8988T (cell line): ENCODE measurements at regions not wholly inside any gene's neighbourhood (a gene's known extent, or its start where the extent isn't known, plus 50 kb on each side); places are given as distances from the start of the nearest gene placed in this dataset.

Experiments used
- DNase-seq: peaks from one replicate; pipeline ENCODE4 v3.0.0; 2011

DNA sequence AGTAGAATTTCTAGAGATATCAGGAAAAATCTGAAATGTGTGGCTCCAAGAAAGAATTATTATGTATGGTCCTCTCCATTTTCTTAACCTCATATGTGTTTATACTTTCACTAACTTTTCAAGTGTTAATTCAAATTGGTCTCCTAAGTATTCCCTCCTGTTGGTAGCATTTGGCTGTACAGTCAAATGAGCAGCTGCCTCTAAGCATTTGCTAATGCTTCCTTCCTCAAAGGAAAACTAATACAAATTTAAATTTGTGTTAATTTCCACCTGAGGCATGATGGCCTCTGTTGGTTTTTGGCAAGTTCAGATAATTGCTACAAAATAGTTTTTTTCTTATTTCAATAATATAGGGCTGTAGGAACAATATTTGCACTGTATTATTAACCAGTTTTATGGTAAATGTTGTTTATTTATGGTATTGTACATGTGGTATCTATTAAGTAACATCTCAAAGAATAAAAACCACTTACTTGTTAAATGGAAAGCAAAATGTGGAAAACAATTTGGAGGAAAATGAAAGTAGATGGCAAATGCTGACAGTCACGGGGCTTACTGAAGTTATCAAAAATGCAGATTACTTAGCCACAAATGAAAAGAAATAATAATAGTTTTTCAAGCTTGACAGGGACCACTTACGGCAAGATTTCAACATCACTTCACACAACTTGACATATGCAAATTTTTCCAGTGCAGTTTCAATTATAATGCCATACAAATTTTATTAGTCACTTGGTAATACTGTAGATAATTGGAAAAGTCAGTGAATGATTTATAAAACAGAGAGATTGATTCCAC is 299.3 kb upstream of the MEOX2 start:
- DNase-seq = no peak

DNA sequence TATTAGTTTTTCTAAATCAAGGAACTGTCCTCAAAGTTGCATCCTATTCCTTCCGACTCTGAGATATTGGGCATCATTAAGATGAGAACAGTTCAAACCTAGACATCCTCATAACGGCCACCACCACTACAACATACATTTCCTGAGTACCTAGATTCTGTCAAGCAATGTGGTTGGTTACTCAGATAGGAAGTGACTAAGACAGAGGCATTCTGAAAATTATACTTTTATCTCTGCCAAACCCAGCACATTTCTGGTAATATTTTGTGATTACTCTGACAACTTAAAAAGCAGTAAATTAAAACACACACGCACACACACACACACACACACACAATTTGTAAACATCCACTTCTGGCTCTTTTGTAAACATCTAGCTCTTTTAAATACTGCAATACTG is 291.2 kb upstream of the MEOX2 start:
- no peak for DNase-seq

DNA sequence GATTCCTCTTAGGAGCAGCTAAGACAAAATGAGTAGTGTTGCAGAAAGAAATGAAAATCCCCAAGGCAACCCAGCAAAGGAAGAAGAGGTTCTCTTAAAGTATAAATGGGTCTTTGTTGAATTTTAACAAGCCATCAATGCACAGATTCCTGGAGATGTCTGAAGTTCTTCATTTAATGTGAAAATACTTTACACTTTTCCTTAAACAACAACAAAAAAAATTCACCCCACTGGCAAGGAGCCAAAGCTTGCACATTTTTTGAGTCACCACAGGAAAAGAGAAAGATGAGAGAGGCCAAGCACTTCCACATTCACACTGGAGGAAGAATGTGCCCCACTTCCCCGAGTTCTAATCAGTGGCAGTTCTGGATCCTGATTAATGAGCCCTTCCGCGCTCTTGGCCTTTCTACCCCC is 286.4 kb upstream of the MEOX2 start:
- DNase-seq = no peak

DNA sequence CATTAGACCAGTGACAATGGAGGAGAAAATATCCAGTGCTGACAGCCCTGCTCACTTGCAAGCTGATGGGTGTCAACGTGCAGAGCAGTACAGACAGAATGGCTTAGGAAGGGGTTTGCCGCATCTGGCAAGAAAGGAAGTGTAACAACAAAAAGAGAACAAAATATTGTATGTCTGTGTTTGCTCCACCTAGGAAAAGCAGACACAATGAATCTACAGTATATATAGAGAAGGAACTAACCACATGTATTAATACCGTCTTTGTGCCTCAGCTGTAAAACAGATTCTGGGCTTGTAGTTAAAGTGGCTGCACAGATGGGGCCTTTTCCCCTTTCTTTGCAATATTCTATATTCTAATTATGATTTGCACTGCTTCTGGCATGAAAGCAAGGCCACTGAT is 281.1 kb upstream of the MEOX2 start:
- no peak for DNase-seq

DNA sequence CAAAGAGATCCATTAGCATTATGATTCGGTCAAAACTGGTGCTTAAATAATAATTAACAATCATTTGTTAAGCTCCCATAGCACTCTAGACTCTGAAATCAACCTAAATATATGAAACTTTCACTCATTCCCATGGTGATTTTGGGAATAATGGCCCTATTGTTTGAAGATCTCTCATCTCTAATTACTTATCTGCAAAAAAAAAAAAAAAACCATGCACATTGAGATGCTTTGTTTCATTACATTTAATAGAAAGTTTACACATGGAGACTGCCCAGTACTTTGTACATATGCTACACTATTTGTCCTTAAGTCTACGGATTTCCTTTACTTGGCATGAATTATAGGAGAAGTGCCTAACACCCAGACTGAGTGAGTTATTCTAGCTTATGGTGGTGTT is 280.6 kb upstream of the MEOX2 start:
- no peak for DNase-seq

DNA sequence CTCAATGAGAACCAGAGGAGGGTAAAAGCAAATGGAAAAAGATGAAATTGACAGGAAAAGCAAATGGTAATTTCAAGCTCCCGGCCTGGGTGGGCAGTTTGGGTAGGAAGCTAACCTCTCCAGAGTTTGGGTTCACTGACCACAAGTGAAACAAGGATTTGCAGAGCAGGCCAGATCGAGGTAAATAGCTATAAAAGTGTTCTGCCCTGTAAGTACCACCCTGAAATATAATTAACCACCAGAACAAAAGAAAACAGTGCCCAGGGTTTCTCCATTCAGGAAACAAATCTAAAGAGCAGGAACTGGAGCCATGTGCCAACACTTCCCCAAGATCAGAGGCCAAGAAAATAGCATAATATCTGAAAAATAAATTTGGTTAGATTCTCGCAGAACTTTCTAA is 276.7 kb upstream of the MEOX2 start:
- no peak for DNase-seq

DNA sequence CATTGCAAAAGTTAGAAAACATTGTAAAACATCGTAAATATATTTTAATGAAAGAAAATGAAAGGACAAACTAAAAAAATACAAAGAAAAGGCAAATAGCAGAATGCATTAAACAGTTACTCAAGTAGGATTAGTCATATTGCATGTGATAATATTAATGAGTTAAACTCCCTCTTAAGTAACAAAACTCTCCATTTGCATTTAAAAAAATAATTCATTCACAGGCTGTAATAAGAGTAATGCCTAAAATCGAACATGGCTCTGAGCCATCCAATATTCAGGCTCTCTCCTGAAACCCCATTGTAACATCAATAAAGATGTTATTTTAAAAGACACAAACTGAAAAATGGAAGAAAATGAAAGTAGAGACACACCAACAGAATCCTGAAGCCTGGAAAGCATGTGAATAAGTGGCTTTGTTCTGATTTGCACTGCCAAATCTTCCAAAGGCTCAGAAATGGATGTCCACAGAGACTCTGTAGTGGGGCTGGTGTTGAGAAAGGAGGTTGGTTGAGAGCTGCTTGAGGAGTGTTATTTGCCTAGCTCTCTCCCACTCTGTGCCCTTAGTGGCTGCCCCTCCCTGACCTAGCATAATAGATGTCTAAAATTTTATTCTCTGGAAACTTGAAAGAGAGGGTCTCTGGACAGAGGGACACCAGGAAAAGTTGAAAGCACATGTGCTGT is 268.3 kb upstream of the MEOX2 start:
- no peak for DNase-seq

DNA sequence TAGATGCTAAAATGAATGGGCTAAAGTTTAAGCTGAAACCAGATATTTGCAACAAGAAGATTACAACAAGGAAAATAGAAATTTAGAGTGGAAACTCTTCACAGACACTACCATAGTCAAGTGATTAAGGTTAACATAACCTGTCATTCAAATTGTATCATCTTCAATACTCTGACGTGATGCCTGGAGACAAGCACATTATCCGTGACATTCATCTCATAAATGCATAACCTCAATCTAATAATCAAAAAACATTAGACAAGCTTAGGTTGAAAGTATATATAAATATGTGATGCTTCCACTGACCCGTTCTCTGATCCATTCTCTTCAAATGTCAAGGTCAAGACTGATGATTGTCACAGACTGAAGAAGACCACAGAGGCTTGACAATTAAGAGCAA is 263.8 kb upstream of the MEOX2 start:
- DNase-seq = no peak

DNA sequence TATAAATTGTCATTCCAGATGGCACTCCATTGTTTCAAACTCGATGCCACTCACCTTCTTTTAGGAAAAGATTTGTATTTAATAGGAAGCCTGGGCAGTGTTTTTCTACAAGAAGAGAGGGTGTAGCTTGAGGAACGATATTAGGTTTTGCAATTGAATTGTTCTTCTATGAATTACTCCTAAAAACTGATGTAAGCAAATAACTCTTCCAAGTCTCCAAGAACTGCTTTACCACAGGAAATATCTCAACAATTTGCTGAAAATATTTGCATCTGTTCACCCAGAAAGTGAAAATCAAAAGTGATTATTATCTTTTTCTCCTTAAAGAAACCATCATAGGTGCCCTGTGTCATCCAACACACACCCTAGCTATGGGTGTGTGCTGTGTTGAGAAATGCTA is 261.3 kb upstream of the MEOX2 start:
- no peak for DNase-seq

DNA sequence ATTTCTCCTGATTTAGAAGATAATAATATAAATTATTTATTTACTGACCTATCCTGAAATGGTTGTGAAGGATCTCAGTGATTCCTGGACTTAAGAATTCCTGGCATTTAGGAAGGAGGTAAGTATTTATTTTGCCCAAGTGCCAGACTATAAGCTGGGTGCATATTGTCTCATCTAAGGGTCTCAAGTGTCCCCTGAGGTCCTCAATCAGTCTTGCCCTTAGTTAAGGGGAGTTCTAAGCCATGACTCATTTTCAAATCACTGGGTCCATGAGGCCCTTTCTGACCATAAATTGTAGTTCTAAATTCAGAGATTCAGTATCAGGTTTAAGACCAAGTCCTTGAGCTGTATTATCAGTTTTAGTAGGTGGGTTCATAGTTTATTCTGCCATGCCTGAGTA is 251.6 kb upstream of the MEOX2 start:
- DNase-seq = no peak

DNA sequence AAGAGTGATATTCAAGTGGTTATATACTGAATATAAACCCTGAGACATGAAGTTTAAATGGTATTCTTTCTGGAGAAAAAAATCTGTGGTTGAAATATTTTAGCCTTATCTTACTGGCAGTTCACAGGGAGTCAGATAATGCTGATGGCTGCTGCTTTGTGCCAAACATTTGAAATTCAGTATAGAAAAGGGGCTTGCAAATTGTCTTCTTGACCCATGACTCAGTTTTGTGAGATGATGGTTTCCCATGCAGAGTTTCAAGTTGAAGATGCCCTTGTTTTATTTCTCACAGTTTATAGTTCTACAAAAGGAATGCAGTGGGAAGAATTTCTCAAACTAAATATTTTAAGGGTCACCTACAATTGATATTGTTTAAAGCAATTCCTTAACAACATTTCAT is 251.1 kb upstream of the MEOX2 start:
- no peak for DNase-seq

DNA sequence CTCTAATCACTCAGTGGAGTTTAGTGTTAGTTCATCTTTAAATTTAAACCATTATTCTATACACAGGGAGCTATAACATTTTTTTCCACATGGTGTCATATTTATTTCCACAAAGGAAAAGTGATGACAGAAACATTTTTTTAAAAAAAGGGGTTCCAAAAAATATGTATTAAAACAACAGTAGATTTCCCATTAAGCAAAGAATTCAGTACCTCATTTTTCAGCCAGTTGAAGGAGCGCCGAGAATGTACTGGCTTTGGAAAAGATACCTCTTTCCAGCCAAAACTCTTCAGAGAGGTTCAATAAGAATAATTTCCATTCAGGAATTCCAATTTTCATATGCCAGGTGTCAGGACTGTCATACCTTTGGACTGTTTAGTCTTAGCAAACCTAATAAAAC is 250.5 kb upstream of the MEOX2 start:
- no peak for DNase-seq

DNA sequence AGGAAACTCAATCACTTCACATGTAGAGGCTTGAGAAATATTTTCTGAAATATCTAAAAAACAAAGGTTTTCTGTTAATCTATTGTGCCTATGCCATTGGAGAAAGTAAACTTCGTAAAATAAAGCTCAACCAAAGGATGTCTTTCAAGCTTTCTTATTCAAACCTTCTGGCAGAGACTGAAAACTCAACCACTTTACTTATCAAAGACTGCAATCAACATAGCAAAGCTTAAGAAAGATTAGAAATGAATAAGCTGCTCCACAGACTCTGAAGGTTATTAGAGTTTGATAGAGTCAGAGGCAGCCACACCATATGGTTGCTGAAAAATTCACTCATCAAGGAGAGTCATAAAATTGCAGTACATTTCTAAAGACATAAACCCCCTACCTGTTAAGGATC is 245.8 kb upstream of the MEOX2 start:
- no peak for DNase-seq

DNA sequence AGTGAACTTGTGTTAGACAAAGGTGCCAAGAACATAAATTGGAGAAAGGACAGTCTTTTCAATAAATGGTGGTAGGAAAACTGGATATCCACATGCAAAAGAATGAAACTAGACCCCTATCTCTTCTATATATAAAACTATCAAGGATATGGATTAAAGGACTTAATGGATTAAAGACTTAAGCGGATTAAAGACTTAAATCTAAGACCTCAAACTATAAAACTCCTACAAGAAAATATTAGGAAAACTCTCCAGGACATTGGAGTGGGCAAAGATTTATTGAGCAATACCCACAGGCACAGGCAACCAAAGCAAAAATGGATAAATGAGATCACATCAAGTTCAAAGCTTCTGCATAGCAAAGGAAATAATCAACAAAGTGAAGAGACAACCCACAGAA is 242.9 kb upstream of the MEOX2 start:
- no peak for DNase-seq

DNA sequence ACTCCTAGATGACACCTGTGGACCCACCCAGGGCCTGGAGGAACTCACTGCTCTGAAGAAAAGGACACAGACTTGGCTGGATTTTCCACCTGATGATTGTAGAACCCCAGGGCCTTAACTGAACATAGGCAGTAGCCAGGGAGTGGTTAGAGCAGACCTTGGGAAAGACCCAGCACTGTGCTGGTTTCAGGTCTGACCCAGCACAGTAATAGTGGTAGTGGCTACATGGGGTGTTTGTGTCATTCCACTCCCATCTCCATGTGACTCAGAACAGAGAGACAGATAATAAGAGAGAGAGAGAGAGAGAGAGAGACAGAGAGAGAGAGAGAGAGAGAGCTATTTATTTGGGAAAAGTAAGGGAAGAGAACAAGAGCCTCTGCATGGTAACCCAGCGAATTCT is 239.1 kb upstream of the MEOX2 start:
- DNase-seq = no peak

DNA sequence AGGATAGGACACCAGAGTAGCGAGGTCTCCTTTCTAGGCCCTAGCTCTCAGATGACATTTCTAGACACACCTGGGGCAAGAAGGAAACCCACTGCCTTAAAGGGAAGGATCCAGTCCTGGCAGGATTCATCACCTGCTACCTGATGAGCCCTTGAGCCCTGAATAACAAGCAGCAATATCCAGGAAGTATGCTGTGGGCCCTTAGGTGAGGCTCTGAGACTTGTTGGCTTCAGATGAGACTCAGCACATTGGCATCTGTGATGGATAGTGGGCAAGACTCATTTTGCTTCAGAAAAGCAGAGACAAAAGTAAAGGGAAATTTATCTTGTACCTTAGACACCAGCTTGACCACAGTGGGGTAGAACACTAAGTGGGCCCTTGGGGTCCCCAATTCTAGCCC is 238.4 kb upstream of the MEOX2 start:
- DNase-seq = no peak

DNA sequence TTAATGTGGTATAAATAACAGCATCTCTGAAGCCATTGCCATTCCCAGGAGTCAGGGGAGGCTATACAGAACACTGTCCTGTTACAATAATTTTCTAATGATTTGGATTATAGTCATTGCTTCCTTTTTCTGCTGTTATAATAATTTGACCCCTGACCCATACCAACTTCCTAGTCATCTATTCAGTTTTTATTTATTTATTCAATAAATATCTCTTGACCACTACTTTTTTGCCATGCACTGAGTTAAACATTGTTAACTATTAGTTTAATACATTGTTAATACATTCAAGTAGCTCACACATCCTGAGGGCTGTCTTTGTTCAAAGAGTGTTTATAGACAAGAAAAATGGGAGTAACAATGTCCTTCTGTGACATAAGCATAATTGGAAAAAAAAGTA is 235.5 kb upstream of the MEOX2 start:
- no peak for DNase-seq

DNA sequence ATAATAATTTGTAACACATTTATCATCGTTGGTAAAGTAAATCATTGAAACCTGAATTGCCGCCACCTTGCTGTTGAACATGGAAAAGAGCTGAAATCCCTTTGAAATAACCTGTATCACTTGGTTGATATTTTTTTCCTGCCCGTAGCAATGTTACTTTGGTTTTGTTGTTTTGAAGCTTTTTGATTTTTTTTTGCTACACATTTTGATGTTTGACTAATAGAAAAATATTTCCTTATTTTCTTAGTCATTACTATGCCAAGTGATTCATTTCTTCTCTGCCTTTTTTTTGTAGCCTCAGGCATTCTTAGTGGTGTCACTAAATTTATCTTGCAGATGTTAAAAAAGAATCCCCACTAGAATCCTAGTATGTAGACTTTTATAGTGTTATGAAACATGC is 235.1 kb upstream of the MEOX2 start:
- DNase-seq = no peak

DNA sequence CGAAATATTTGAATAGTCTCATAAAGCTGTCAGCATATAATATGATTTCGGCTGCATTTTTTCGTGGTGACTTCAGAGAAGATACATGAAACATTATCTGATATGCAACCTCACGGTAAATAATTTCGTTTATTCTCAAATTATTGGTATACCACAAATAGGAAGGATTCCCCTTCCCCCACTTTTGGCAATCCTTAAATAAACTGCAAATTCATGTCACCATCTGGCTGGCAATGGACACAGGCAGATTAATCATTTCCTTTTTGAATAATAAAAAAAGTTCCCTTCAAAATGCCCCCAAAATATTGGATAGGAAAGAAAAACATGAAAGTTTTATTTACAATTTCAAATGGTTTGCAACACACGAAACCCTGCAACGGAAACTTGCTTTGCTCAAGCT is 234.5 kb upstream of the MEOX2 start:
- DNase-seq = no peak

DNA sequence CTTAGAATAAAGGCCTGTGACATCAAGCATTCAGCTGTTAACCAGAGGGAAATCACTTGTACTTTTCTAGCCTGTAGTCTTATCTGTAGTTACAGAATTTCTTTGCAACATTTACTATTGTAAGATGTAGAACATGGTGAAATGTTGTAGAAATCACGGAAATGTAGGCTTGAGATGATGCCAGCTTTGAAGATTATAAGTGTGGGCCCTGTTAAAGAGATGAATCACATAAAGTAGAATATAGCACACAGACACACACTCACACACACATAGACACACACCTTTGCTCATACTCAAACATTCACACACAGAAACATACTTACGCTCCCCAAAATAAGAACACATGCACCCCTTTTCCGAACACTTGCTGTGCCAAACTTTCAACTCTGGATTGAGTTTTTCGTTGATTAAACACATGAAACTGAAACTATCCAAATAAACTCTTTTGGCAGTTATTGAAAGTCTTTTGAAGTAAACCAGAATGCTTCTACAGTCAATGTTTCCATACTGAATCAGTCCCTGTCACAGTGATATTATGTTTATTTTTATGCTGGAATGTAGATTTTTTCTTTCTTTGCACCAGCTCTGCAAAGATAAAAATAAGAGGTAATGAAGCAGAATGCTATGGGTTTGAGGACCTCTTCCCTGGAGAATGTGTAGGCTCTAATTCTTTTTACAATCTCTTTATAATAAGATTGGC is 230.3 kb upstream of the MEOX2 start:
- no peak for DNase-seq

DNA sequence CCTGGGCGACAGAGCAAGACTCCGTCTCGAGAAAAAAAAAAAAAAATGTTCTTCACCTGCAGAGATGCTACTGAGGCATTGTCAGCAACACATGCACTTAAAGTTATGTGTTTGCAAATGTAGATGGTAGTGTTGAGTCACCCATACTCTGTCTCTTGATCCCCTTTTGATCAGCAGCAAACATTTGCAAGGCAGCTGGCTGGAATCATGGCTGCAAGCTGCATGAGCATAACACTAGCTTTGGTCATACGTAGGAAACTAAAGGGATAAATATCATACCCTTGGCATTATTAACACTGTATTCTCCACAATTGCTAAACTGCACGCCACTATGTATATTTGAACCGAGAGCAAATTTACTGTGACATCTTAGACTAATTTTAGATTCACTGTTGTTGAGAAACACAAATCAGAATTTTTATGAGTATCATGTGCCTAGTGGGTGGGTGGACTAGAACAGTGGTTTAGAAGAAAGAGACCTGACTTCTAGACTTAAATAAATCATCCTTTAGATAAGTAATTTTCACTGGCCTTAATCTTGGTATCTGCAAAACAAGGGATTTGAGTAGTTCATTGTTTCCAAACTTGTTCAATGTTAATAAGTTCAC is 229.3 kb upstream of the MEOX2 start:
- DNase-seq = no peak

DNA sequence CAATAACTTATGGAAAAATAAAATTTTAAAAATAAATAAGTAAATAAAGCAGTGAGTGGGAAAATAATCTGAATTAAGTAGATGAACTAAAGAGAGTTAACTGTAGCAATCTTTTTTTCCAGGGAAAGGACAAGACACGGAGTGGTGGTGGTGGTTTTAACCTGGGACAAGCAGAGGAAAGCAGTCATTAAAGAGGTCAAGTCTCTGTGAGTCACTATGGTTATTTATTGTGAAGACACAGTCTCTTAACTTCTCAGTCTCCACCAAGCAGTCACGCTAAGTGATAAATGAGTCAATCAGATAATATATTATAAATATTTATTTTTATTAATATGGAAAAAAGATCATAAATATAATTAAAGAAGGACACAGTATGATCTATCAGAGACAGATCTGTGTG is 228.1 kb upstream of the MEOX2 start:
- DNase-seq = no peak

DNA sequence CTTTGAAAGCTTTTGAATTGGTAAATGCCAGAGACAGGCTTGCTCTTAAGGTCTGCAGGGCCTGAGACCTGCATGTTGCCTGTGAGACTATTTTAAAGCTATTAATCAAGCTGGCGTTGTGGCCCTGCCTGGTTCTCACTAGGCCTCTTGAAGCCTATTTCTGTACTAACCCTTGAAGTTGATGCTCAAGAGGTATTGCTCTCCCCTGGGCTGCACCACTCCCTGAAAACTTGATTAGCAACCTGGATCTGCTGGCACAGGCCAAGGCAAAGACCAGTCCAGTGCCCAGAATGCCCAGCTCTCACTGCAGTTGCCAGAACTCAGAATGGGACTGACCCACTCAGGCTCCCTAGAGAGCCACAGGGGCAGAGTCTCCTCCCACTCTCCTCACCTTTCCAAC is 220.0 kb upstream of the MEOX2 start:
- no peak for DNase-seq
